ENCODE measurements at regions not wholly inside any gene's neighbourhood (a gene's known extent, or its start where the extent isn't known, plus 50 kb on each side); places are given as distances from the start of the nearest gene placed in this dataset.

GRCh38 chr1:37113285-37113997, 79.1 kb upstream of the GRIK3 start:
- no peak for TF ChIP-seq ZNF785 (tag by site-specific recombination; IDR thresholded peaks at IDR 0.05)
- no peak for TF ChIP-seq SCRT2 (tag by site-specific recombination; IDR thresholded peaks at IDR 0.05)
- TF ChIP-seq KLF8 (tag by site-specific recombination; IDR thresholded peaks at IDR 0.05), result no peak
- no peak for TF ChIP-seq ZNF707 (tag by site-specific recombination; IDR thresholded peaks at IDR 0.05)
- TF ChIP-seq, protein P1, sequence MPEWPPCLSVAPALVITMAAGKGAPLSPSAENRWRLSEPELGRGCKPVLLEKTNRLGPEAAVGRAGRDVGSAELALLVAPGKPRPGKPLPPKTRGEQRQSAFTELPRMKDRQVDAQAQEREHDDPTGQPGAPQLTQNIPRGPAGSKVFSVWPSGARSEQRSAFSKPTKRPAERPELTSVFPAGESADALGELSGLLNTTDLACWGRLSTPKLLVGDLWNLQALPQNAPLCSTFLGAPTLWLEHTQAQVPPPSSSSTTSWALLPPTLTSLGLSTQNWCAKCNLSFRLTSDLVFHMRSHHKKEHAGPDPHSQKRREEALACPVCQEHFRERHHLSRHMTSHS (tag by site-specific recombination; IDR thresholded peaks at IDR 0.05), result no peak
- TF ChIP-seq ZNF514 (tag by site-specific recombination; IDR thresholded peaks at IDR 0.05), result no peak
- TF ChIP-seq ZBTB17 (tag by site-specific recombination; IDR thresholded peaks at IDR 0.05), result no peak
- no peak for TF ChIP-seq ZNF138 (tag by site-specific recombination; IDR thresholded peaks at IDR 0.05; ENCODE audit: borderline replicate concordance)
- no peak for TF ChIP-seq ZNF24 (tag by site-specific recombination; IDR thresholded peaks at IDR 0.05)
- no peak for TF ChIP-seq TRIM28 (IDR thresholded peaks at IDR 0.05; ENCODE audit: borderline replicate concordance, low read length)
- no peak for TF ChIP-seq ZNF701 (tag by site-specific recombination; IDR thresholded peaks at IDR 0.05)
- no peak for TF ChIP-seq ZNF184 (tag by site-specific recombination; IDR thresholded peaks at IDR 0.05)
- no peak for TF ChIP-seq WT1 (tag by site-specific recombination; IDR thresholded peaks at IDR 0.05)
- no peak for TF ChIP-seq ZNF140 (tag by site-specific recombination; IDR thresholded peaks at IDR 0.05)
- TF ChIP-seq ZXDB (tag by site-specific recombination; IDR thresholded peaks at IDR 0.05), result no peak
- ChIA-PET POLR2A (no interaction called here), CTCF (no interaction called here)

GRCh38 chr1:37118790-37119189, 84.5 kb upstream of the GRIK3 start:
- Histone ChIP-seq H3K36me3 (ENCODE audit: control insufficient read depth in 2 of 2, insufficient read depth in 1 of 2, low read length in 2 of 2) (no peaks in the 10 kb centered on the region), H3K9me3 (ENCODE audit: control insufficient read depth, insufficient read depth, low read depth, low read length) (no peaks in the 10 kb centered on the region), H3K27ac (ENCODE audit: extremely low read depth, low read depth, low read length) (no peak overlapping the region), H3K4me1 (ENCODE audit: control insufficient read depth, insufficient read depth, low read length) (no peaks in the 10 kb centered on the region), H3K4me3 (ENCODE audit: low read depth, low read length) (no peak overlapping the region)
- ChIA-PET POLR2A (no interaction called here), CTCF (interaction anchor here (0.9 kb wide), 1 partner anchor 15 kb away, joined by 3 read pairs; no protein-coding TSS in a partner anchor)
- no peak for TF ChIP-seq ZNF548 (tag by site-specific recombination; IDR thresholded peaks at IDR 0.05)
- no peak for TF ChIP-seq ZBTB7A (tag by site-specific recombination; IDR thresholded peaks at IDR 0.05; ENCODE audit: low read depth)
- TF ChIP-seq, protein P2, sequence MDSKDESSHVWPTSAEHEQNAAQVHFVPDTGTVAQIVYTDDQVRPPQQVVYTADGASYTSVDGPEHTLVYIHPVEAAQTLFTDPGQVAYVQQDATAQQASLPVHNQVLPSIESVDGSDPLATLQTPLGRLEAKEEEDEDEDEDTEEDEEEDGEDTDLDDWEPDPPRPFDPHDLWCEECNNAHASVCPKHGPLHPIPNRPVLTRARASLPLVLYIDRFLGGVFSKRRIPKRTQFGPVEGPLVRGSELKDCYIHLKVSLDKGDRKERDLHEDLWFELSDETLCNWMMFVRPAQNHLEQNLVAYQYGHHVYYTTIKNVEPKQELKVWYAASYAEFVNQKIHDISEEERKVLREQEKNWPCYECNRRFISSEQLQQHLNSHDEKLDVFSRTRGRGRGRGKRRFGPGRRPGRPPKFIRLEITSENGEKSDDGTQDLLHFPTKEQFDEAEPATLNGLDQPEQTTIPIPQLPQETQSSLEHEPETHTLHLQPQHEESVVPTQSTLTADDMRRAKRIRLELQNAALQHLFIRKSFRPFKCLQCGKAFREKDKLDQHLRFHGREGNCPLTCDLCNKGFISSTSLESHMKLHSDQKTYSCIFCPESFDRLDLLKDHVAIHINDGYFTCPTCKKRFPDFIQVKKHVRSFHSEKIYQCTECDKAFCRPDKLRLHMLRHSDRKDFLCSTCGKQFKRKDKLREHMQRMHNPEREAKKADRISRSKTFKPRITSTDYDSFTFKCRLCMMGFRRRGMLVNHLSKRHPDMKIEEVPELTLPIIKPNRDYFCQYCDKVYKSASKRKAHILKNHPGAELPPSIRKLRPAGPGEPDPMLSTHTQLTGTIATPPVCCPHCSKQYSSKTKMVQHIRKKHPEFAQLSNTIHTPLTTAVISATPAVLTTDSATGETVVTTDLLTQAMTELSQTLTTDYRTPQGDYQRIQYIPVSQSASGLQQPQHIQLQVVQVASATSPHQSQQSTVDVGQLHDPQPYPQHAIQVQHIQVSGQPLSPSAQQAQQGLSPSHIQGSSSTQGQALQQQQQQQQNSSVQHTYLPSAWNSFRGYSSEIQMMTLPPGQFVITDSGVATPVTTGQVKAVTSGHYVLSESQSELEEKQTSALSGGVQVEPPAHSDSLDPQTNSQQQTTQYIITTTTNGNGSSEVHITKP (tag by site-specific recombination; IDR thresholded peaks at IDR 0.05), result no peak
- TF ChIP-seq ZEB2 (tag by site-specific recombination; IDR thresholded peaks at IDR 0.05), result no peak
- no peak for TF ChIP-seq ZNF112 (tag by site-specific recombination; IDR thresholded peaks at IDR 0.05)
- TF ChIP-seq ZFHX2 (tag by site-specific recombination; conservative IDR thresholded peaks at IDR 0.05), result no peak
- TF ChIP-seq ZNF558 (tag by site-specific recombination; IDR thresholded peaks at IDR 0.05), result no peak
- no peak for TF ChIP-seq PRDM1 (tag by site-specific recombination; IDR thresholded peaks at IDR 0.05)
- TF ChIP-seq ZNF654 (tag by site-specific recombination; IDR thresholded peaks at IDR 0.05; ENCODE audit: low read depth), result no peak
- TF ChIP-seq, protein P3, sequence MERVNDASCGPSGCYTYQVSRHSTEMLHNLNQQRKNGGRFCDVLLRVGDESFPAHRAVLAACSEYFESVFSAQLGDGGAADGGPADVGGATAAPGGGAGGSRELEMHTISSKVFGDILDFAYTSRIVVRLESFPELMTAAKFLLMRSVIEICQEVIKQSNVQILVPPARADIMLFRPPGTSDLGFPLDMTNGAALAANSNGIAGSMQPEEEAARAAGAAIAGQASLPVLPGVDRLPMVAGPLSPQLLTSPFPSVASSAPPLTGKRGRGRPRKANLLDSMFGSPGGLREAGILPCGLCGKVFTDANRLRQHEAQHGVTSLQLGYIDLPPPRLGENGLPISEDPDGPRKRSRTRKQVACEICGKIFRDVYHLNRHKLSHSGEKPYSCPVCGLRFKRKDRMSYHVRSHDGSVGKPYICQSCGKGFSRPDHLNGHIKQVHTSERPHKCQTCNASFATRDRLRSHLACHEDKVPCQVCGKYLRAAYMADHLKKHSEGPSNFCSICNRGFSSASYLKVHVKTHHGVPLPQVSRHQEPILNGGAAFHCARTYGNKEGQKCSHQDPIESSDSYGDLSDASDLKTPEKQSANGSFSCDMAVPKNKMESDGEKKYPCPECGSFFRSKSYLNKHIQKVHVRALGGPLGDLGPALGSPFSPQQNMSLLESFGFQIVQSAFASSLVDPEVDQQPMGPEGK (tag by site-specific recombination; IDR thresholded peaks at IDR 0.05), result no peak
- TF ChIP-seq ZNF623 (tag by site-specific recombination; IDR thresholded peaks at IDR 0.05), result no peak
- TF ChIP-seq ZBTB17 (tag by site-specific recombination; IDR thresholded peaks at IDR 0.05), result no peak
- TF ChIP-seq YY2 (tag by site-specific recombination; IDR thresholded peaks at IDR 0.05), result no peak
- TF ChIP-seq TRIM28 (IDR thresholded peaks at IDR 0.05; ENCODE audit: borderline replicate concordance, low read length), result no peak
- TF ChIP-seq ZNF629 (tag by site-specific recombination; IDR thresholded peaks at IDR 0.05), result no peak
- TF ChIP-seq ZFP3 (tag by site-specific recombination; IDR thresholded peaks at IDR 0.05; ENCODE audit: low read depth), result no peak
- no peak for TF ChIP-seq ZNF354C (tag by site-specific recombination; IDR thresholded peaks at IDR 0.05; ENCODE audit: borderline replicate concordance, low read depth)

More at GRCh38 chr1:37113285-37113997, 79.1 kb upstream of the GRIK3 start:
- no peaks in the 10 kb centered on the region for H3K36me3 ChIP-seq (ENCODE audit: control insufficient read depth in 2 of 2, insufficient read depth in 1 of 2, low read length in 2 of 2)
- H3K4me3 ChIP-seq (ENCODE audit: low read depth, low read length), result no peak overlapping the region
- no peaks in the 10 kb centered on the region for H3K4me1 ChIP-seq (ENCODE audit: control insufficient read depth, insufficient read depth, low read length)
- no peaks in the 10 kb centered on the region for H3K9me3 ChIP-seq (ENCODE audit: control insufficient read depth, insufficient read depth, low read depth, low read length)
- H3K27ac ChIP-seq (ENCODE audit: extremely low read depth, low read depth, low read length), result no peak overlapping the region

All from HEK293 (cell line).